Caco-2 (cell line): ENCODE measurements at regions not wholly inside any gene's neighbourhood (a gene's known extent, or its start where the extent isn't known, plus 50 kb on each side); places are given as distances from the start of the nearest gene placed in this dataset.
"Not testable (repeated sequence)": the region's sequence is repeated elsewhere in the genome, so short reads cannot be mapped to it uniquely, and the experiment has no call there.

Experiments used
- BruUV-seq: library from RNA; stranded (reverse); fragments of 400-500 nt; replicated peaks from 2 replicates; lab custom pipeline; 2021; lab: Mats Ljungman, UMichigan
- CTCF ChIA-PET: fragments of 300-600 bp; sonication (Branson Sonifier 250); formaldehyde crosslinking; loops from one replicate; lab custom pipeline; 2022; ENCODE audit warnings: antibody characterized with exemption; lab: Charles Lee
- POLR2A ChIA-PET: fragments of 300-600 bp; sonication (Branson Sonifier 250); formaldehyde crosslinking; loops from one replicate; lab custom pipeline; 2022; ENCODE audit warnings: antibody characterized with exemption; lab: Charles Lee
- DNase-seq, 2 experiments: peaks; one replicate each; pipeline versions ENCODE4 v3.0.0 to v3.0.0-alpha.2; 2020 to 2022
- H3K27me3 ChIP-seq: replicated peaks from 2 replicates; pipeline ENCODE4 v1.6.0; 2011; ENCODE audit warnings: low read length; ENCODE audit not compliant: control insufficient read depth, insufficient read depth
- H3K36me3 ChIP-seq: 2 replicates; pipeline ENCODE4 v1.5.1; 2011; ENCODE audit warnings: low read length; ENCODE audit not compliant: control insufficient read depth, insufficient read depth
- H3K4me1 ChIP-seq: fragments of 250-450 bp; sonication (Bioruptor Pico); 2 replicates; pipeline ENCODE4 v1.5.1; 2020; ENCODE audit warnings: mild to moderate bottlenecking
- H3K4me3 ChIP-seq: 2 replicates; pipeline ENCODE4 v1.5.1; 2011; ENCODE audit warnings: low read depth, mild to moderate bottlenecking, control low read depth, low read length
- H3K9me3 ChIP-seq: fragments of 250-450 bp; sonication (Bioruptor Pico); 2 replicates; pipeline ENCODE4 v1.5.1; 2020; ENCODE audit warnings: mild to moderate bottlenecking, moderate library complexity
- H3K27ac Mint-ChIP-seq: one replicate; pipeline ENCODE4 v1.8.0; 2022; ENCODE audit warnings: mixed read lengths; ENCODE audit not compliant: unreplicated experiment
- H3K27me3 Mint-ChIP-seq: one replicate; pipeline ENCODE4 v1.8.0; 2022; ENCODE audit warnings: mixed read lengths; ENCODE audit not compliant: insufficient read depth, unreplicated experiment
- H3K36me3 Mint-ChIP-seq: one replicate; pipeline ENCODE4 v1.8.0; 2022; ENCODE audit warnings: mild to moderate bottlenecking, mixed read lengths; ENCODE audit not compliant: insufficient read depth, unreplicated experiment
- H3K4me1 Mint-ChIP-seq: one replicate; pipeline ENCODE4 v1.8.0; 2022; ENCODE audit warnings: low read depth, mixed read lengths; ENCODE audit not compliant: unreplicated experiment
- H3K4me3 Mint-ChIP-seq: one replicate; pipeline ENCODE4 v1.8.0; 2022; ENCODE audit warnings: mild to moderate bottlenecking, moderate library complexity, mixed read lengths; ENCODE audit not compliant: unreplicated experiment
- H3K9me3 Mint-ChIP-seq: one replicate; pipeline ENCODE4 v1.8.0; 2022; ENCODE audit warnings: mixed read lengths; ENCODE audit not compliant: unreplicated experiment
- intact Hi-C: fragments of 100-400 bp; cut with micrococcal nuclease; formaldehyde crosslinking; loops from one replicate; pipeline ENCODE4 v1.10.0; 2022; ENCODE audit not compliant: unreplicated experiment
- TF ChIP-seq, protein P1 (sequence below), 2 experiments: fragments of 200-600 bp in 1 of 2; IDR thresholded peaks; 1 replicate in 1 of 2; 2 replicates in 1 of 2; pipeline versions ENCODE4 v1.5.1 to v1.8.0; 2011 to 2022; ENCODE audit warnings: antibody characterized with exemption in 1 of 2, control low read depth in 1 of 2, inconsistent platforms in 1 of 2, low read depth in 1 of 2, low read length in 1 of 2, mild to moderate bottlenecking in 1 of 2, moderate library complexity in 1 of 2; ENCODE audit not compliant: insufficient read depth in 1 of 2, severe bottlenecking in 1 of 2, unreplicated experiment in 1 of 2

DNA sequence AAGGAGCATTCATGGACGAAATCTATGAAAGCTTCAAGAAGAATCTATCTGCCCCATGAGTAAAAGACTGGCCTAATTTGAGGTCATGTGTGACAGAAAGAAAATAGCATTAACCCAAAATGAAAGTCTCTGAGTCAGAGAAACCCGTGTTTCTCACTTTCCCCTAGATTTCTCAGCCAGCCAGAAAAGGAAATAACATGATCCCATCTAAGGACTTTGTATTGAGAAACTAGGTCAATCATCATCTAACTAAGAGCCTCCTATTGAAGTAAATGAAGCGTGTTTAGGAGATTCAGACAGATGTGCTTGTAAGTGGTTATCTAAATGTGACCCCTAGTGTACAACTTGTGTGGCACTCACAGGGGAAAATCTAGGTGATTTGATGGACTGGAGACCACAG, 77.3 kb upstream of the ZNF366 start:
- H3K9me3 ChIP-seq: no peaks in the 10 kb centered on the region; the same call in 1 of the 2 replicates
- Mint-ChIP-seq H3K4me1 (no peaks in the 10 kb centered on the region), H3K4me3 (no peak overlapping the region), H3K27me3 (no peaks in the 10 kb centered on the region), H3K36me3 (no peaks in the 10 kb centered on the region), H3K27ac (no peak overlapping the region), H3K9me3 (no peaks in the 10 kb centered on the region)
- ChIA-PET CTCF (no interaction called here), POLR2A (no interaction called here)
- H3K4me1 ChIP-seq: peaks cover 17% of the 10 kb centered on the region
- no peak overlapping the region for H3K4me3 ChIP-seq
- BruUV-seq: no TSS peak
- H3K36me3 ChIP-seq: no peaks in the 10 kb centered on the region
- DNase-seq: no peak
- intact Hi-C loops: no loop called here
- H3K27me3 ChIP-seq: no peaks in the 10 kb centered on the region
- TF ChIP-seq, protein P1, sequence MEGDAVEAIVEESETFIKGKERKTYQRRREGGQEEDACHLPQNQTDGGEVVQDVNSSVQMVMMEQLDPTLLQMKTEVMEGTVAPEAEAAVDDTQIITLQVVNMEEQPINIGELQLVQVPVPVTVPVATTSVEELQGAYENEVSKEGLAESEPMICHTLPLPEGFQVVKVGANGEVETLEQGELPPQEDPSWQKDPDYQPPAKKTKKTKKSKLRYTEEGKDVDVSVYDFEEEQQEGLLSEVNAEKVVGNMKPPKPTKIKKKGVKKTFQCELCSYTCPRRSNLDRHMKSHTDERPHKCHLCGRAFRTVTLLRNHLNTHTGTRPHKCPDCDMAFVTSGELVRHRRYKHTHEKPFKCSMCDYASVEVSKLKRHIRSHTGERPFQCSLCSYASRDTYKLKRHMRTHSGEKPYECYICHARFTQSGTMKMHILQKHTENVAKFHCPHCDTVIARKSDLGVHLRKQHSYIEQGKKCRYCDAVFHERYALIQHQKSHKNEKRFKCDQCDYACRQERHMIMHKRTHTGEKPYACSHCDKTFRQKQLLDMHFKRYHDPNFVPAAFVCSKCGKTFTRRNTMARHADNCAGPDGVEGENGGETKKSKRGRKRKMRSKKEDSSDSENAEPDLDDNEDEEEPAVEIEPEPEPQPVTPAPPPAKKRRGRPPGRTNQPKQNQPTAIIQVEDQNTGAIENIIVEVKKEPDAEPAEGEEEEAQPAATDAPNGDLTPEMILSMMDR (IDR thresholded peaks at IDR 0.05; ENCODE audit: insufficient read depth in 1 of 2, low read depth in 1 of 2, low read length in 1 of 2, severe bottlenecking in 1 of 2, unreplicated experiment in 1 of 2): peak in 1 of 2 experiments; percentile 19

DNA sequence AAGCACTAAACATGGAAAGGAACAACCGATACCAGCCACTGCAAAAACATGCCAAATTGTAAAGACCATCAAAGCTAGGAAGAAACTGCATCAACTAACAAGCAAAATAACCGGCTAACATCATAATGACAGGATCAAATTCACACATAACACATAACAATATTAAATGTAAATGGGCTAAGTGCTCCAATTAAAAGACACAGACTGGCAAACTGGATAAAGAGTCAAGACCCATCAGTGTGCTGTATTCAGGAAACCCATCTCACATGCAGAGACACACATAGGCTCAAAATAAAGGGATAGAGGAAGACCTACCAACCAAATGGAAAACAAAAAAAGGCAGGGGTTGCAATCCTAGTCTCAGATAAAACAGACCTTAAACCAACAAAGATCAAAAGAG, 72.1 kb upstream of the ZNF366 start:
- H3K27me3 ChIP-seq, BruUV-seq, H3K36me3 ChIP-seq, H3K27ac Mint-ChIP-seq, DNase-seq, H3K4me3 Mint-ChIP-seq, CTCF ChIA-PET, H3K27me3 Mint-ChIP-seq, H3K4me1 Mint-ChIP-seq, H3K9me3 ChIP-seq, H3K4me1 ChIP-seq, H3K4me3 ChIP-seq, H3K36me3 Mint-ChIP-seq, POLR2A ChIA-PET, intact Hi-C loops: not testable (repeated sequence)
- H3K9me3 Mint-ChIP-seq: peaks cover 35% of the 10 kb centered on the region

DNA sequence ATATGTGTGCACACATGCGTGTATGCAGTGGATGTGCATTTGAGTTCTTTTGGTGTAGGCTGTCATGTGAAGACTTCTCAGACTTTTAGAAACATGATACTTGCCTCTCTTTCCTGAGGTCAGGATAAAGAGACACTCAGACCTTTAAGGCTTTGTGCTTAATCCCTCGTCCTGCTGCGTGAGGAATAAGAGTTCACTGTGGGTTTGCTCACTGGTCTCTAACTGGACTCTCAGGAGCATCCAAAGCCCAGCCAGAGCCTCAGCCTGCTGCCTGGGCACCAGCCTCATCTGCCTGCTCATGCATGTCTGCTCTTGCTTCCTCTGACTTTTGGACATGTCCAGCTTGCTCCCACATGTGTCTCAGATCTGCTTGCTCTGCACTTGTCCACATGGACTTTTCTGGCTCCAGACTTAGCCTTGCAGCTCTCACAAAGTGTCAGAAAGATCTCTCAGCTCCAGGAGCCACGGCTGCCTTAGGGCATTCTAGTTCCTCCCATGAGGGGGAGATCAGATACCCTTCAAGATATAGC, 65.1 kb upstream of the ZNF366 start:
- TF ChIP-seq, protein P1 (IDR thresholded peaks at IDR 0.05; ENCODE audit: insufficient read depth in 1 of 2, low read depth in 1 of 2, low read length in 1 of 2, severe bottlenecking in 1 of 2, unreplicated experiment in 1 of 2): no peak
- no peaks in the 10 kb centered on the region for H3K27me3 ChIP-seq
- intact Hi-C loops: no loop called here
- H3K36me3 Mint-ChIP-seq: no peaks in the 10 kb centered on the region
- no peaks in the 10 kb centered on the region; the same call in 1 of the 2 replicates for H3K4me1 ChIP-seq
- DNase-seq: no peak
- no peaks in the 10 kb centered on the region for H3K27me3 Mint-ChIP-seq
- H3K27ac Mint-ChIP-seq: no peak overlapping the region
- H3K4me1 Mint-ChIP-seq: peaks cover 6% of the 10 kb centered on the region
- BruUV-seq: no TSS peak
- H3K36me3 ChIP-seq: no peaks in the 10 kb centered on the region
- no peak overlapping the region for H3K4me3 Mint-ChIP-seq
- no peaks in the 10 kb centered on the region for H3K9me3 ChIP-seq
- no peak overlapping the region for H3K4me3 ChIP-seq
- ChIA-PET CTCF (interaction anchor here (0.6 kb wide), 1 partner anchor 709 kb away, joined by 9 read pairs; no protein-coding TSS in a partner anchor), POLR2A (no interaction called here)
- H3K9me3 Mint-ChIP-seq: peaks cover 24% of the 10 kb centered on the region
